ENCODE measurements at regions not wholly inside any gene's neighbourhood (a gene's known extent, or its start where the extent isn't known, plus 50 kb on each side); places are given as distances from the start of the nearest gene placed in this dataset.

DNA sequence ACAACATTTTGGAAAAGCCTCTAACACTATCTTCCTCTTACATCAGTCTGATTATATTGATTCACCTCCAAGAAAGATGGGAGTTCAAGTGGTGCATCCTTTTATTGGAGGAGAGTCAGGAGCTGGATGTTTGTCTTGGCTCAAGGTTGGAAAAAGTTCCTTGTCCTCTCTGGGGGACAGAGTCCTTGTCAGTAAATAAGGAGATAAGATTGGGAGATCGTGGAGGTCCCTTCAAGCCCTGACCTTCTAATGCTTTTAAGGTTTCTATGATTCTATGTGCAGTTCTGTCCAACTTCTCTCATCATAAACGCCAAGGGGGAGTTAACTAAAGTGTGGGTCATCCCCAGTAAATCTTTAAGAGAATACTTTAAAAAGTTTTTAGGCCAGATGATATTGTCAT lies 60.9 kb upstream of the CCBE1 start:
- DNase-seq (ENCODE audit: low spot score): no peak

DNA sequence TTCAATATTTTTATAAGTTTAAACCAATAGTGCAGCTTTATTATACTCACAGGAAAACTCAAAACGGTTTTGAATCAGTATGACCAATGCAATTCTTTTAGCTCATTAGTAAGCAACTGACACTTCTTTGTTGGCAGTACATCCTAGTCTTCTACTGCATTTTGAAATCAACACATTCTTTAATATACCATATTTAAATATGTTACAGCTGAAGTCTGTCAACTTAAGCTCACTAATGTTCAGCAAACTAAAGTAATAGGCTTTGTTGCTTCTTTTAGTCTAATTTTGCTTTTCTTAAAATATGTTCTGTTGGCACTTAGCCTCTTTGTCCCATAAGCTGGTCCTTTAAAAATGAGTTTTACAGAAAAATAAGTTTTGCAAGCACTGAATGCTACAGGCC lies 55.4 kb upstream of the CCBE1 start:
- no peak for DNase-seq (ENCODE audit: low spot score)

DNA sequence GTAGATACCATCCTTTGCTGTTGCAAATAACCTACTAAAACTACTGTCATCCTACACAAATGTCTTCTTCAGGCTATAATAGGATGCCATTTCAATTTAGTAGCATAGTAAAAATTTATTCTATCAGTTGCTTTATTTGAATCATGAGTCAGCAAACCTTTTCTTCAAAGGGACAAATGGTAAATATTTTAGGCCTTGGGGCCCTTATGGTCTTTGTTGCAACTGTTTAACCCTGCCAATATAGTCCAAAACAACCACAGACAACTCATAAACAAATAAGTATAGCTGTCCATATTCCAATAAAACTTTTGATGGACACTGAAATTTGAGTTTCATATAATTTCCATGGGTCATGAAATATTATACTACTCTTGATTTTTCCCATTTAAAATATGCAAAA lies 54.0 kb upstream of the CCBE1 start:
- no peak for DNase-seq (ENCODE audit: low spot score)

GRCh38 chr18:59748628-59749360 lies 51.6 kb upstream of the CCBE1 start:
- DNase-seq (ENCODE audit: low spot score): peak; percentile 32
